Stomach (tissue), 8 donors: ENCODE measurements at regions not wholly inside any gene's neighbourhood (a gene's known extent, or its start where the extent isn't known, plus 50 kb on each side); places are given as distances from the start of the nearest gene placed in this dataset.
A peak's percentile ranks its signal among the peaks of the same experiment; 100 is the strongest.

ENCODE experiments used
- DNase-seq, 2 donors: peaks; one replicate each; pipeline versions ENCODE4 v3.0.0 to v3.0.0-alpha.2; 2013 to 2019
- H3K27ac ChIP-seq, 5 donors: fragments of 200-600 bp in 4 of 5; sonication (generic) in 4 of 5; one replicate each; pipeline ENCODE4 v1.5.1; 2013 to 2019; ENCODE audit warnings: mild to moderate bottlenecking in 1 of 5, moderate library complexity in 1 of 5
- H3K27me3 ChIP-seq, 3 donors: fragments of 200-600 bp; sonication (generic); one replicate each; pipeline ENCODE4 v1.5.1; 2017 to 2019; ENCODE audit warnings: mixed run types in 1 of 3
- H3K36me3 ChIP-seq, 4 donors: fragments of 200-600 bp; sonication (generic); 1 replicate in 3 of 4; 2 replicates in 1 of 4; pipeline ENCODE4 v1.5.1; 2016 to 2019
- H3K4me1 ChIP-seq, 4 donors: fragments of 200-600 bp; sonication (generic); one replicate each; pipeline ENCODE4 v1.5.1; 2016 to 2019
- H3K4me3 ChIP-seq, 4 donors: fragments of 200-600 bp; sonication (generic) in 3 of 4; one replicate each; pipeline ENCODE4 v1.5.1; 2016 to 2019; ENCODE audit warnings: mild to moderate bottlenecking in 1 of 4
- H3K9me3 ChIP-seq, 4 donors: fragments of 200-600 bp; sonication (generic); one replicate each; pipeline ENCODE4 v1.5.1; 2016 to 2019
- CTCF ChIP-seq, 7 experiments: fragments of 450-650 bp in 4 of 7; fragments of 200-600 bp in 3 of 7; sonication (generic) in 3 of 7; IDR thresholded peaks; one replicate each; pipeline ENCODE4 v1.5.1; 2016 to 2019; ENCODE audit warnings: antibody characterized with exemption in 7 of 7, control low read depth in 2 of 7, mild to moderate bottlenecking in 1 of 7
- EP300 ChIP-seq: sonication (generic); formaldehyde crosslinking; IDR thresholded peaks from one replicate; pipeline ENCODE4 v1.6.1; 2017; ENCODE audit warnings: antibody characterized with exemption
- POLR2A ChIP-seq, 4 donors: fragments of 450-650 bp; IDR thresholded peaks; one replicate each; pipeline ENCODE4 v1.6.1; 2016; ENCODE audit warnings: antibody characterized with exemption in 4 of 4, control low read depth in 2 of 4, mild to moderate bottlenecking in 1 of 4, moderate library complexity in 1 of 4
- POLR2AphosphoS5 ChIP-seq, 3 donors: sonication (generic); formaldehyde crosslinking; IDR thresholded peaks; one replicate each; pipeline ENCODE4 v1.6.1; 2016; ENCODE audit warnings: antibody characterized with exemption in 3 of 3
- WGBS, 5 donors: extraction: QIAGEN DNeasy Blood & Tissue Kit in 3 of 5; methylation state at CpG; one replicate each; pipeline versions ENCODE4 v1.1.5 to v1.1.7; 2013 to 2018; 5-methylcytosine and 5-hydroxymethylcytosine counted together
- intact Hi-C: fragments of 100-400 bp; cut with DNase I; formaldehyde crosslinking; loops from one replicate; pipeline ENCODE4 v1.15.1; 2023; ENCODE audit warnings: low total_unique reads
- donor health status: healthy with polysubstance abuse.
- donor health status: Bipolar disorder and iron deficiency.
- donor health status: healthy.

- H3K27ac ChIP-seq = no peak overlapping the region
- H3K27me3 ChIP-seq = no peaks in the 10 kb centered on the region
- no peaks in the 10 kb centered on the region for H3K36me3 ChIP-seq
- 59 to 70% (median 69%) methylated on average over 1 of the region's 1 CpG for WGBS, 5 donors
- H3K9me3 ChIP-seq = no peaks in the 10 kb centered on the region
- DNase-seq = peak in 1 of 2 donors; percentile 3
- TF ChIP-seq CTCF (IDR thresholded peaks at IDR 0.05) (no peak), POLR2AphosphoS5 (IDR thresholded peaks at IDR 0.05) (no peak)
- intact Hi-C loops = no loop called here
- no peak overlapping the region for H3K4me3 ChIP-seq
- no peaks in the 10 kb centered on the region for H3K4me1 ChIP-seq
These were observed 1212.3 kb upstream of the GBE1 start for GRCh38 chr3:82973791-82974190.

- H3K36me3 ChIP-seq = no peaks in the 10 kb centered on the region
- no peaks in the 10 kb centered on the region for H3K9me3 ChIP-seq
- intact Hi-C loops = no loop called here
- no peak overlapping the region for H3K27ac ChIP-seq
- TF ChIP-seq POLR2A (IDR thresholded peaks at IDR 0.05) (no peak), EP300 (no peak), CTCF (IDR thresholded peaks at IDR 0.05) (no peak), POLR2AphosphoS5 (IDR thresholded peaks at IDR 0.05) (no peak)
- H3K4me1 ChIP-seq = no peaks in the 10 kb centered on the region
- H3K27me3 ChIP-seq = no peaks in the 10 kb centered on the region
- no peak overlapping the region for H3K4me3 ChIP-seq
- DNase-seq = no peak
These were observed 1198.9 kb upstream of the GBE1 start for GRCh38 chr3:82960379-82960778.

GRCh38 chr3:82957696-82958095, 1196.3 kb upstream of the GBE1 start:
- Histone ChIP-seq H3K9me3 (peaks cover 0 to 10% (median 4%) of the 10 kb centered on the region in 4 donors), H3K4me1 (no peaks in the 10 kb centered on the region), H3K27ac (no peak overlapping the region), H3K4me3 (no peak overlapping the region), H3K27me3 (no peaks in the 10 kb centered on the region), H3K36me3 (no peaks in the 10 kb centered on the region)
- TF ChIP-seq EP300 (no peak), POLR2AphosphoS5 (IDR thresholded peaks at IDR 0.05) (no peak), POLR2A (IDR thresholded peaks at IDR 0.05) (no peak), CTCF (IDR thresholded peaks at IDR 0.05) (no peak)
- intact Hi-C loops = no loop called here
- 40 to 52% (median 44%) methylated on average over 6 of the region's 6 CpGs for WGBS, 5 donors
- DNase-seq = peak in 1 of 2 donors; percentile 4

- DNase-seq = peak in 1 of 2 donors; percentile 3
- Histone ChIP-seq H3K4me1 (no peaks in the 10 kb centered on the region), H3K27ac (no peak overlapping the region), H3K36me3 (no peaks in the 10 kb centered on the region), H3K4me3 (no peak overlapping the region), H3K27me3 (no peaks in the 10 kb centered on the region), H3K9me3 (peaks cover 0 to 13% (median 5%) of the 10 kb centered on the region in 4 donors)
- intact Hi-C loops = no loop called here
- no peak for TF ChIP-seq EP300
- no peak for TF ChIP-seq POLR2A (IDR thresholded peaks at IDR 0.05)
- TF ChIP-seq POLR2AphosphoS5 (IDR thresholded peaks at IDR 0.05) = no peak
- TF ChIP-seq CTCF (IDR thresholded peaks at IDR 0.05) = no peak
- WGBS, 5 donors = 18 to 33% (median 24%) methylated on average over 1 of the region's 1 CpG
These were observed 1195.6 kb upstream of the GBE1 start for GRCh38 chr3:82957079-82957478.

- Histone ChIP-seq H3K27ac (no peak overlapping the region), H3K4me3 (no peak overlapping the region), H3K36me3 (no peaks in the 10 kb centered on the region), H3K27me3 (no peaks in the 10 kb centered on the region), H3K4me1 (no peaks in the 10 kb centered on the region), H3K9me3 (peaks cover 0 to 14% (median 7%) of the 10 kb centered on the region in 4 donors)
- 82 to 98% (median 95%) methylated on average over 1 of the region's 1 CpG for WGBS, 5 donors
- no peak for DNase-seq
- intact Hi-C loops = no loop called here
- TF ChIP-seq POLR2AphosphoS5 (IDR thresholded peaks at IDR 0.05) (no peak), CTCF (IDR thresholded peaks at IDR 0.05) (no peak), EP300 (no peak), POLR2A (IDR thresholded peaks at IDR 0.05) (no peak)
These were observed 1193.0 kb upstream of the GBE1 start for GRCh38 chr3:82954486-82954885.
